GM18511 (cell line): ENCODE measurements at regions not wholly inside any gene's neighbourhood (a gene's known extent, or its start where the extent isn't known, plus 50 kb on each side); places are given as distances from the start of the nearest gene placed in this dataset.

Source experiments
- ATAC-seq: cut with Tn5 transposase; IDR thresholded peaks from one replicate; pipeline ENCODE4 v1.9.1; 2021; ENCODE audit warnings: mild to moderate bottlenecking, moderate library complexity; ENCODE audit not compliant: unreplicated experiment

DNA sequence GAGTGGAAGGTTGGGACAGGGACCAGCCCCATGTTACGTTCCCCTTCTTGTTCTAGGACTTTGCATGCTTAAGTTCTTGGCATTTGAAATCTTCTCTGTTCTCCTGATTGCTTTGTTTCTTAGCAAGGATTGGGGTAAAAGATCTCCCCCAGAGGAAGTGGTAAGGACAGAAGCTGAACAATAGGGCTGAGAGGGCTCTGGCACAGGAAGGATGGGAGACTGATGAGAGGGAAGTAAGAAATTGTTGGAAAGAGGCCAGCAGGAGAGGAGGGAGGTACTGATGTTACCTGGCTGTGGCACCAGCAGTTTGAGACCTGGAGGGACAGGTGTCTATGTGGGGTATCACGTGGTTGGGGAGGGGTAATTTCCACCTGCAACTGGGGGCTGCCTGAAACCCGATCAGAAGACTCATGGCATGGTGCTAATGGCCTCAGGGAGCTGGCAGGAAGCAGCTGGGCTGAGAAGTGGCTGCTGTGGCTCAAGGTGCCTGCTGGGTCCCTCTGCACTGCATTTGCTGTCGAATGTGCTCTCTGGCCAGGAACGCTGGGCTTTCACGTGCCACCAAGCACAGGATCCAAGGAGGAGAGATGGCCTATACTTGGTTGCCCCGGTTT is 108.4 kb downstream of the LSM3 start:
- no peak for ATAC-seq

DNA sequence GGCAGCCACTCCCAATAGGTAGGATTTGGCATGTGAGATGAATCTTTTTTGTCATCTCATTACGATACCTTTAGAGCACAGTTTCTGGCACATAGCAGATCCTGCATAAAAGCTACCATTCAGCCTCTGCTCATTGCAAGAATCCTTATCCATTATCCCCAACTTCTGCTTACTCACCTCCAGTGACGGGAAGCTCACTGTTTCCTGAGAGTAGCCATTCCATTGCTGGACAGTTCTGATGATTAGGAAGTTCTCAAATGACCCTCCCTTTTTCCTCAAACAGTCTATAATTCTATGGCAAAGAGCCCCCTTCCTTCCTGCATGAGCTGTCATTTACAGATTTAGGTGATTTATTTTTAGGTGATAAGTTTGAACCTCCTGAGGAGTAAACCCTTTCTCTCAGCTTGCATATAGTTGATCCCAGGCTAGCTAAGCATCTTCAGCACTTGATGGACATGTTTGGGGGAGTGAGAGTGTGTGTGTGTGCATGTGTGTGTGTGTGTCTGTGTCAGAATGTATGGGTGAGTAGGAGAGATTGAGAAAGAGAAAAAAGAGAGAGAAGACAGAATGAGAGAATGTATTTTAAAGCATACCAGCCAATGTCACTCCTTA is 109.7 kb downstream of the LSM3 start:
- ATAC-seq = no peak

DNA sequence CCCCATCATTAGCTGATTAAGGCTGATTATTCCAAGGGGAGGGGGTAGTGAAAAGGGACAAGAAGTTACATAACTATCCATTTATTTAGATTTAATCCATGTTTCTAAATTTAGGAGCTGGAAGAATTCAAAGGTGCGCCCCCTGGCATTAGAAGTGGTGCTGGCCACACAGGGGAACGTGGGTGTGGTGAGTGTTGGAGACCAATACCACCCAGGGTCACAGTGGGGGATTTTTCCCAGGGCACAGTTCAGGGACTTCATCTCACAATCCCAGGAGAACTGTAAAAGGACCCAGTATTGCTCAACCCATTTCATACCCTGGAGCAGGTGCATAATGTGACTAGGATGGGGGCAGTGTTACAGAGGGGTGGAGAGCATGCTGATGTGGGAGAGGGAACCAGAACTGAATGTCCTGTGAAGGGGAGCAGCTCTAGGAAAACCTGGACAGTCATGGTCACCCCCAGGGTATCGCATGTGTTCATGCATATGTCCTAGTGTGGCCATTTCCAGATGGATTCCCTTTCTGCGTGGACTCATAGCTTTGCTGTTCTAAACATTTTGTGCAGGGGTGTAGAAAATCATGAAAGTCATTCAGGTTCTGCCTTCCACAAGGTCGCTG is 110.3 kb downstream of the LSM3 start:
- no peak for ATAC-seq

DNA sequence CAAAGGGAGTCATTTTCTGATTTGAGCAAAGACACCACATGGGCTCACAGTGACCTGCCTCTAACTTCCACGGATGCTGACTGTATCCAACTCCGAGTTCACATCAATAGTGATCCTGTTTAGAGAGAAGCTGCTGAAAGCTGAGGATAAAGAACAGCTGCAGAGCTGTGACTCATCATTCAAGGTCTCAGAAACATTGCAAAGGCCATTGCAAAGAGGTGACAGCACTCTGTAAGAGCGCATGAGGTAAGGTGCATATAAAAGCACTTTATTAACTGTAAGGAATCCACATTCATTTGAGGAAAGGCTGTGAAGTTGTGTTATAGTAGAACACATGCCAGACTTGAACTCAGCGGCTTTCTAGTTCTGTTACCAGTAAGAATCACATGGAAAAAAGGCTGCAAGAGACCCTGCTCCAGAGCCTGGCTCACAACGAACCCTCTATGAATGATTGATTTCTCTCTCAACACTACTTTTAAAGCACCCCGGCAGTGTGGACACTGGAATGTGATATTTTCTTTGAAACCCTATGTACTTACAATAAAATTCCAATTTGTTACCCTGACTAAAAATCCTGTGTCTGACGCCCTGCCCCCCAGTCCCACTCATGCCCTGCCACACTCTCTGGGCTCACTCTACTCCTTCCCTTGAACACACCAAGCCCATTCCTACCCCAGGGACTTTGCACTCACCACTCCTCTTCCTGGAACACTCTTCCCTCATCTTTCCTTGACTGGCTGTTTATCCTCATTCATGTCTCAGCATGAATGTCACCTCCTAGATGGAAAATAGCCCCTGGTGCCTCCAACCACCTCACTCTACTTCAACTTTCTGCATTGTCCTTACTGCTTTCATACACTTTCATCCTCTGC is 111.2 kb downstream of the LSM3 start:
- no peak for ATAC-seq

DNA sequence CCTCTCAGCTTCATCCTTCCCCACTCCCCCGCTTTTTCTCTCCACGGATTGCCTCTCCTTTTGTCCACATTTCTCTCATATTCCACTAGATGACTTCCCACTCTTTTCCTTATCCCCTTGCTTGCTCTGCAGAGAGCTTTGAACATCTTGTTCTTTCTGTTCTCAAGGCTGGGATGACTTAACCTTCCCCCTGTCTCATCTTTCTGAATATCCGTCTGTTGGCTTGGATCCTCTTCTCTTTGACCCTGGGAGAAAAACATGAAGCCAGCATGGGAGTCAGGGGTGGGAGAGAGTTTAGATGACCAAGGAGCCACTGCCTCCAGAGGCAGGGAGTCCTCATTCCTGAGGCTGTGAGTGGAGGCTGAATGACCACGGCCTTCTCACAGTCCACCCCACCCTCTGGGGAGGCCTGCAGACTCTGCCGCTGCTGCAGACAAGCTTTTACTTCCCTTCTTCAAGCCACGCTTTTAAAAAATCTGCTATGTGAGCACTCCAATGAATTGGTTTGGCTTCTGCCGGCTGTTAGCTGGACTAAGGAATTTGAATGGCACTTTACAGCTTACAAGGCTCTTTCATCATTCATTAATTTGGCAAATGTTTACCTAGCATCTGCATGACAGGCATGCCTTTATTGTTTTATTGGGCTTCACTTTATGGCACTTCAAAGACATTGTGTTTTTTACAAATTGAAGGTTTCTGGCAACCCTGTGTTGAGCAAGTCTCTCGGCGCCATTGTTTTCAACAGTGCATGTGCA is 111.6 kb upstream of the SLC6A6 start:
- no peak for ATAC-seq

DNA sequence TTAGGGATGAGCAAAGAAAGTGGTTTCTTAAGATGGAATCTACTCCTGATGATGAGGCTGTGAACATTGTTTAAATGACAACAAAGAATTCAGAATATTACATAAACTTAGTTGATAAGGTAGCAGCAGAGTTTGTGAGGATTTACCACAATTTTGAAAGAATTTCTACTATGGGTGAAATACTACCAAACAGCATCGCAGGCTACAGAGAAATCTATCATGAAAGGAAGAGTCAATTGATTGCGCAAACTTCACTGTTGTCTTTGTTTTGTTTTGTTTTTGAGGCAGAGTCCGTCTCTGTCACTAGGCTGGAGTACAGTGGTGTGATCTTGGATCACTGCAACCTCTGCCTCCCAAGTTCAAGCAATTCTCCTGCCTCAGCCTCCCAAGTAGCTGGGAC is 107.4 kb upstream of the SLC6A6 start:
- ATAC-seq = no peak

DNA sequence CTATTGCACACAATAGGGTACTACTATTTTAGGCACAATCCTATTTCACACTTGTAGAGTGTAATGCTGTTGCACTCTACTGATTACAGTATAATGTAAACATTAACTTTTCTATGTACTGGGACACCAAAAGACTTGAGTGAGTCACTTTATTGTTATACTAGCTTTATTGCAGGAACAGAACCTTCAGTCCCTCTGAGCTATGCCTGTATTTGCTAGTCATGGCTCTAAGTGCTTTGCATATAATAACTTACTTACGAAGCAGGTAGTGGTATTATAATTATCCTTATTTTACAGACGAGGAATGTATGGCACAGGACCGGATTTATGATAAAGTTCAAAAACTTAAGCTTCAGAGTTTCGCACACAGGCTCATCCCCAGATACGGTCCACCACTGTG is 106.6 kb upstream of the SLC6A6 start:
- no peak for ATAC-seq

DNA sequence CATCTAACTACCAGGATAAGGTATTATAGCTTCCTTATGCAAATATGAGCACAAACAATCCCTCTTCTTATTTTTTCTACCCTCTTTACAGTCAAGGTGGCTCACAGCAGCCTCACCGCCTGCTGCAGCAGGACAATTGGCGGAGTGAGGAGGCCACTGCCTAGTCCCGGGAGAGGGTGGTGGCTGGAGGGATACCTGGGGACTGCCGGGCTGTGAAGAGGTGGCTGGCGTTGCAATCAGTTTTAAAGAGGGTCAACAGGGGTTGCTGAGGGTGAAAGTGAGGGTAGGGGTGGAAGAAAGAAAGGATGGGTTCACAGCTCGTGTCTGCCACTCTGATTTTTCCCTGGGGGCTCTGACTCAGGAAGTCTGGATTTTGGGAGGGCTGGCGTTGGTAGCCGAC is 105.1 kb upstream of the SLC6A6 start:
- ATAC-seq = no peak

DNA sequence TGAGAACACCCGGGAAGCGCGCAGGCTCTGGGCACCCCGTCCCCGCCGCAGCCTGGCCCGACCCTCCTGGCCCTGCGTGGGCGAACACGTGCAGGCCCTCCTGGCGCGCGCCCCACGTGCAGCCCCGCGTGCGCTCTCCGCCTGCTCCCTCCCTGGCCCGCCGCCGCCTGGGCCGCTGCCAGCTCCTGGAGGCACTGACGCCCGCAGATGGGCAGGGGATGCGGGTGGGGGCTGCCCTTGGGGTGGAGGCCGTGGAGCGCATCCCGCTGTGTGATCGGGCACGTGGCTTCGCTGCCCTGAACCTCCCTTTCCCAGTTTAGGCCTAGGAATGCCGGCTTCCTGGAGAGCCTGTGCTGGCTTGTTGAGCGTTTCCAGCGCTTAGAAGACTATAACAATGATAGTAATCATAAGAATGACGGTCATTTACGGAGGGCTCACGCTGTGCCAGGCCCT is 104.6 kb upstream of the SLC6A6 start:
- ATAC-seq = no peak

DNA sequence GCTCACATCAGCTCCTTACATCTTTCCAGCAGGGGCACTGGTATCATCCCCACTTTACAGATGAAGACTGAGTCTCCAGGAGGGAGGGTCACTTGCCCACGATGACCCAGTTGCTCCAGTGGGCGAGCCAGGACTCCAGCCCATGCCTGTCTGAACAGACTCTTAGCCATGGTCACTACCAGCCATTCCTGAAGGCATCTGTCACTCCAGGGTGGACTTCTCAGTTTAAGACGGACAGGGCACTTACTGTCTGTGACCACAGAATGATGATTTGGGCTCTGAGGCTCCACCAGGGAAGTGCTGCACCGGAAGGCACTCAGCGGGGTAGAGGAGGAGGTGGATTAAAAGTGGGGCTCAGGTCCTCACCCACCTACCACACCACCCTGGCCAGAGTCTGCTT is 104.0 kb upstream of the SLC6A6 start:
- no peak for ATAC-seq

DNA sequence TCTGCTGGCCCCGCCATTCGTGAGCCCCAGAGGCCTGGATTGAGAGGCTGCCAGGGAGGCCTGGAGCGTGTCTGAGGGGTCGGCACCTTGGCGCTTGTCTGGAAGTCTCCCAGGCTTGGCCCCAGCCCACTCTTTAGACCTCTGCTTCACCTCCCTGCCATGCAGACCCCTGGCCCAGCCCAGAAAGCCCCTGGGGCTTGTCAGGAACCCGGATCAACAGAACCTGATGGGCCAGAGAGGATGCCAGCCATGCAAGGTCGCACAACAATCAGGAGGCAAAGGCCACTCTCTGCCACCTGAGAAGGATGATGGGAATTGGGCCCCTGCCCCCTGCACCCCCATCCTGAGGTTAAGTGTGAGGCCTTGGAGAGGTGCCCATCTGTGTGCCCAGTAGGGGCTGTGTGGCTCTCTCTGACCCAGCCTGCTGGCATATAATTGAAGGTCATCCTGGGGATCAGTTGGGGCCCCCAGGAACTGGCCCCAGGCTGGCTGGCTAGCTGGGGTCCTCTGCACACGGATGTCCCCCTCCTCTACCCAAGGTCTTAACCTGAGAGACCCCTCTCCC is 103.3 kb upstream of the SLC6A6 start:
- no peak for ATAC-seq

DNA sequence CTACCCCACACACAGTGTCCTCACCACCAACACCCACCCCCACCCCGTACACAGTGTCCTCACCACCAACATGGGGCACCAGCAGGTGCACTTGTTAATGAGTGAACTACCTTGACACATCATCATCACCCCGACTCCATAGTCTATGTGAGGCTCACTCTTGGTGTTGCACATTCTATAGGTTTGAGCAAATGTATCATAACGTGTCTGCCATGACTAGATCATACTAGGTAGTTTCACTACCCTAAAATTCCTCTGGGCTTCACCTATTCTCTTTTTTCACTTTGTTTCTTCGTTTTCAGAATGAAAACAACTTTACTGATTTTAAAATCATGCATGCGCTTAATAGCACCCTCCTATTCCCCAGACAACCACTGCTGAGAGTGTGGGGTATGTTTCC is 102.6 kb upstream of the SLC6A6 start:
- peak; percentile 84 for ATAC-seq

DNA sequence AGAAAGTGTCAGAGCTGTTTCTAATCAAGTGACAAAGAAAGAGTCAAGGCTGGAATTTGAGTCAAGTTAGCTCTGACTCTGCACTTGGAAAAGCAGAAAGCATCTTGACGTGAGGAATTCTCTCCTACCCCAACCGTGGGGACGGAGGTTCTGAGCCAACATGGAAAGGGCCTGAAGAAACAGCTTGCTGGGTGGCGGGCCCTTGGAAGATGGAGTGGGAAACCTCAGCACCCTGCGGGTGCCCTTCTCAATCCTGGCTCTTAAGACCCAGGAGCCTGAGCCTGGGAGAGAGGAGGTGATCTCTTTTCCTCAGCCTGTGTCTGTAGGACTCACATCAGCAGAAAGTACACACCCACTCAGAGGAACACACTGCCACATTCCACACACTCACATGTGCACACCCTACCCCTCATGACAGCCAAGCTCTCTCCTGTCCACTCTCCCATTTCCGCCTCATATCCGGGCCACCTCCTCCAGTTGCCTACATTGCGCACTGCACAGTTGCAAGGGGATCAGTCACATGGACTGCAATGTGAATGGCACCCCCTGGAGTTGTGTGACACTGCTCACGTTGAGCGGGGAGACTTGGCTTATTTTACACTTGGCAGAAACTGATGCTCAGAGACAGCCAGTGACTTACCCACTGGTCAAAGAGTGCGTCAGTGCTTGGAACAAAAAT is 101.5 kb upstream of the SLC6A6 start:
- ATAC-seq = no peak

DNA sequence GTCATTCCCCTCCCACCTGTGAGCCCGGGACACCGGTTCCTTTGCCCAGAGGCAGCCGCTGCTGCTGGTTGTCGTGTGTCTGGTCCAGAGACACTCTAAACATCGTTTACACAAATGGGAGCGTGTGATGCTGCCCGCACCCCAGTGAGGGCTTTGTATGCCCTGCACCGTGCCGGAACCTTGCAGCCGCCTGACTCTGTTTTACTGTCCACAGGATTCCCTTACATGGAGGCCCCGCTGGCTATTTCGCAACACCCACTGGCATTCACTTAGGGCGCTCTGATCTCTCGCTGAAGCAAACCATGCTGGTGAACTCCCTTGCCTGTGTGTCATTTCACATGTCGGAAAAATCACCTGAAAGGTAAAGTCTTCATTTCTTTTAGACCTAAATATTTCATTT is 100.8 kb upstream of the SLC6A6 start:
- ATAC-seq = no peak

DNA sequence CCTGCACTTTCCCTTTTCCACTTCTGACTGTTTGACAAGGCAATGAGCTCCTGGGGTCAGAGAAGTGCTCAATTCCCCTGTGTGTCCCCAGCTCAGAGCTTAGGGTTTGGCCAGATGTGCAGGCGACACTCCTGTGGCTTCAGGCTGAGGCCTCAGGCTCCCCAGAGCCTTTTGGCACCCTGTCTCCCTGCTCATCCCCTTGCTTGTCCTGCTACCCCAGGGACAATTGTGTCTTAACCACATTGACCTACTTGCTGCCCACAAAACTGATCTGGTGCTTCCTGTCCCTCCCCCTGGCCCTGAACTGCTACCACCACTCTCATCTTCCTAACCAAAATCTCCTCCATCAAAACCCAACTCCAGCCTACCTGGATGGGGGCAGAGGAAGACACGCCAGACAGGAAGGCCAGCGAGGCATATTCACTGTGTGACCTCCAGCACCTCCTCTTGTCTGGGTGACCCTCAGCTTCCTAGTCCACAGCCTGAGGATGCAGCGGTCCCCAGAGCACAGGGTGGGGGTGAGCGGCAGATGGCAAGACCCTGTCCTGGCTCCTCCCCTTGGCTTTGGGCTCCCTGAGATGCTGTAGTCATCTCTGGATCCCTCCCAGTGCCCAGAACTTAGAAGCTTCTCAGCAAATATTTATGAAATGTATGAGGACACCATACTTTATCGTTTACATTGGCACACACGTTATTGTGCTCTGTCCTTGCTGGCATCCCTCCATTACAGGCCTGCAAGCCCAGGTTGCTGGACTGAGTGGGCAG is 98.9 kb upstream of the SLC6A6 start:
- no peak for ATAC-seq

DNA sequence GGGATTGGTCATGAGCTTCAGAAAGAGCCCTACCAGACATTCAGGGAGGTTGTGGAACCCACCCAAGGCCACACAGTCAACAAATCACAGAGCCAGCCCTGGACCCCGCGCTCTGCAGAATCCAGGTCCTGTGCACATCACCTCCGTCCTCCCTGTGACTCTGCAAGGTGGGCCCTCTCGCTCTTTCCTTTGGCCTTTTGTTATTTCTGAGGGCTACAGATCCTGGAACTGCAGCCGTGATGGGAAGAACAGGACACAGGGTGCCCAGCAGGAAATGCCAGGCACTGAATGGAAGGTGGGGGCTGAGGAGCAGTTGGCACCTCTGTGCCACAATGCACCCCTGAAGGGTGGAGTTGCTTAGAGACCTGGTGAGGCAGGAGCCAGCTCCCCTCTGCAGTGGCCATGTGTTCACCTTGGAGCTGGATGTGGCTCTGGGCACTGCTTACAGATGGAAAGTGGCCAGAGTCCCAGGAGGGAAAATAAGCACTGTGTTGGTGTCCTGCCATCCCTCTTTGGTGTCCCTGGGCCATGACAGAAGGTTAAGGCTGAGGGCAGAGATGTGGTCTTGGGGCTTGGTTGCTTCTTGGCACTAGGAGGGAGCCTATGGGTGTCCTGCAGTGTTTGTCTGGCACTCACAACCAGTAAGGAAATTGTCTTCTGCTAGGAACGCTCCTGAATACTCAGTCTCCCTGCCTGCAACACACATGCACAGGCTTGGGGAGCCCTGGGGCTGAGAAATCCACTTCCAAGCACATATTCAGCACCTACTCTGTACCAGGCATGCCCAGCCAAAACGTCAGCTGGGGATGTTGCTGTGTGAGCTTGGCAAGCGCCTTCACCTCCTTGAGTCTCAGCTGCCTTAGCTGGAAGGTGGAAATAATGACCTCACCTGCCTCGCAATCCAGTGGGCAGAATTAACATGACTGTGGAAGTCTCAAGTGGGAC is 98.0 kb upstream of the SLC6A6 start:
- ATAC-seq = no peak

DNA sequence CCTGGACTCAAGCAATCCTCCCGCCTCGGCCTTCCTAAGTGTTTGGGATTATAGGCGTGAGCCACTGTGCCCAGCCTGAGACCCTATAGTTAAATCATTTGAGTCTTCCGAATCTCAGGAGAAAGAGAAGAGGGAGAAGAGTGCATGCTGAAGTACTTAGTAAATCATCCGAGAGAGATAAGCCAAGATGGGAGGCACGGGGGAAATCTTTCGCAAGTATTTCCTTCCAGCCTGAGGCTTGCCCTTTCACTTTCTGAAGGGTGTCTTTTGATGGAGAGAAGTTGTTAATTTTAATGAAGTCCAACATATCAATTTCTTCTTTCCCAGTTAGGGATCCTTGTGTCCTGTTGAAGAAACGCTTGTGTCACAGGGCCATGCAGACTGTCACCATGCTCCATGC is 97.1 kb upstream of the SLC6A6 start:
- ATAC-seq = no peak

DNA sequence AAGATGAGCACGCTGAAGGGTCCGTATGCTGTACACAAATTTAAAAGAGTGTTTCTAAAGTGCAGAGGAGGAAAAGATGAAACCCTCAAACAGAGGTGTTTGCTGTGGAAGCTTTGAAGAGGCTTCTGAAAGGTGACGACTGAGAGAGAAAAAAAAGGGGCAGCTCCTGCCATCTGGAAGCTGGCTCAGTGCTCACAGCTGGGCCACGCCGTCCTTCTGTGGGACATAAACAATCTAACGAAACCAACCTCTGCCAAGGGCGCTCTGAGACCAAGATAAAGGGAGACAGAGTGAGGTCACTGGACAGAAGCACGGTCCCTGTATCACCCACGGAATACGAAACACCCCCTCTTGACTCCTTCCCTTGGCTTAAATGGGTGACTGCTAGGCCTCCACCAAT is 96.3 kb upstream of the SLC6A6 start:
- no peak for ATAC-seq
